SK-N-SH (cell line): ENCODE measurements at regions not wholly inside any gene's neighbourhood (a gene's known extent, or its start where the extent isn't known, plus 50 kb on each side); places are given as distances from the start of the nearest gene placed in this dataset.

ENCODE experiments used
- CTCF ChIA-PET: fragments of 300-600, 350-600 bp; formaldehyde crosslinking; extraction: SDS; loops from one replicate; lab custom pipeline; 2021; lab: Yijun Ruan, JAX
- POLR2A ChIA-PET: fragments of 350-600 bp; sonication (Branson Sonifier 250); formaldehyde crosslinking; extraction: SDS; loops from one replicate; lab custom pipeline; 2020; ENCODE audit warnings: antibody characterized with exemption, inconsistent platforms; lab: Yijun Ruan, JAX
- DNase-seq: peaks from one replicate; pipeline ENCODE4 v3.0.0; 2012
- H2AFZ ChIP-seq: fragments of 200-600 bp; sonication (generic); 2 replicates; pipeline ENCODE4 v1.8.1; 2016; ENCODE audit warnings: antibody characterized with exemption, mild to moderate bottlenecking, low read depth
- H3F3A ChIP-seq: fragments of 200-600 bp; sonication (generic); replicated peaks from 2 replicates; pipeline ENCODE3; 2016; ENCODE audit warnings: antibody characterized with exemption, mild to moderate bottlenecking; ENCODE audit not compliant: insufficient read depth
- H3K27ac ChIP-seq, 2 experiments: fragments of 200-500 bp in 1 of 2; fragments of 200-600 bp in 1 of 2; sonication (Bioruptor generic) in 1 of 2; sonication (generic), shearing (Covaris generic) in 1 of 2; 2 replicates each; pipeline versions ENCODE4 v1.5.1 to v1.6.1; 2014 to 2016; ENCODE audit warnings: low read depth in 2 of 2, inconsistent platforms in 1 of 2, low read length in 1 of 2, mild to moderate bottlenecking in 1 of 2, mixed read lengths in 1 of 2
- H3K27me3 ChIP-seq: fragments of 200-600 bp; sonication (generic), shearing (Covaris generic); 2 replicates; pipeline ENCODE4 v1.6.1; 2016; ENCODE audit warnings: mixed run types; ENCODE audit not compliant: insufficient read depth
- H3K36me3 ChIP-seq, 2 experiments: fragments of 200-500 bp in 1 of 2; fragments of 200-600 bp in 1 of 2; sonication (Bioruptor generic) in 1 of 2; sonication (generic) in 1 of 2; replicated peaks in 1 of 2; 2 replicates each; pipeline versions ENCODE3 to v1.5.1; 2014 to 2016; ENCODE audit warnings: low read length in 1 of 2, mild to moderate bottlenecking in 1 of 2; ENCODE audit not compliant: insufficient read depth in 2 of 2, control insufficient read depth in 1 of 2
- H3K4me1 ChIP-seq, 2 experiments: fragments of 200-500 bp in 1 of 2; fragments of 200-600 bp in 1 of 2; sonication (Bioruptor generic) in 1 of 2; sonication (generic), shearing (Covaris generic) in 1 of 2; 2 replicates each; pipeline versions ENCODE4 v1.5.1 to v1.6.1; 2014 to 2016; ENCODE audit warnings: low read depth in 1 of 2, low read length in 1 of 2, mixed run types in 1 of 2; ENCODE audit not compliant: insufficient read depth in 2 of 2, control insufficient read depth in 1 of 2
- H3K4me2 ChIP-seq: fragments of 200-600 bp; sonication (generic), shearing (Covaris generic); 2 replicates; pipeline ENCODE4 v1.6.1; 2017; ENCODE audit warnings: mixed run types
- H3K4me3 ChIP-seq, 2 experiments: fragments of 200-500 bp in 1 of 2; fragments of 200-600 bp in 1 of 2; sonication (Bioruptor generic) in 1 of 2; sonication (generic), shearing (Covaris generic) in 1 of 2; 2 replicates each; pipeline versions ENCODE4 v1.5.1 to v1.8.1; 2014 to 2016; ENCODE audit warnings: low read depth in 2 of 2, inconsistent platforms in 1 of 2, low read length in 1 of 2, mild to moderate bottlenecking in 1 of 2, mixed read lengths in 1 of 2, moderate library complexity in 1 of 2
- H3K79me2 ChIP-seq: fragments of 200-600 bp; sonication (generic); 2 replicates; pipeline ENCODE4 v1.8.1; 2017; ENCODE audit warnings: mild to moderate bottlenecking; ENCODE audit not compliant: insufficient read depth
- H3K9ac ChIP-seq: fragments of 200-600 bp; sonication (generic); 2 replicates; pipeline ENCODE4 v1.6.1; 2017; ENCODE audit warnings: mixed run types
- H3K9me2 ChIP-seq: fragments of 200-600 bp; sonication (generic); 2 replicates; pipeline ENCODE4 v1.6.1; 2017; ENCODE audit warnings: mixed run types
- H3K9me3 ChIP-seq: fragments of 200-600 bp; sonication (generic); 2 replicates; pipeline ENCODE4 v1.6.1; 2017; ENCODE audit warnings: mixed run types, mild to moderate bottlenecking, moderate library complexity
- H4K20me1 ChIP-seq: fragments of 200-600 bp; sonication (generic); 2 replicates; pipeline ENCODE4 v1.6.1; 2017; ENCODE audit warnings: mild to moderate bottlenecking, mixed run types; ENCODE audit not compliant: insufficient read depth
- CHD2 ChIP-seq: fragments of 150-350 bp; IDR thresholded peaks from 2 replicates; pipeline ENCODE4 v1.6.1; 2018; ENCODE audit warnings: low read length; ENCODE audit not compliant: partially characterized antibody
- CTCF ChIP-seq: fragments of 200-600 bp; sonication (generic); IDR thresholded peaks from 2 replicates; pipeline ENCODE4 v1.6.1; 2017; ENCODE audit warnings: antibody characterized with exemption, mild to moderate bottlenecking, moderate library complexity
- ELF1 ChIP-seq: IDR thresholded peaks from 2 replicates; pipeline ENCODE4 v1.4.0; 2012
- EZH2phosphoT487 ChIP-seq: fragments of 200-600 bp; sonication (generic); IDR thresholded peaks from 2 replicates; pipeline ENCODE4 v1.6.1; 2017; ENCODE audit warnings: low read depth, mixed run types, mild to moderate bottlenecking, antibody characterized with exemption, moderate library complexity, borderline replicate concordance
- FOSL2 ChIP-seq: IDR thresholded peaks from 2 replicates; pipeline ENCODE4 v1.4.0; 2012; ENCODE audit warnings: low read depth, mild to moderate bottlenecking, moderate library complexity, borderline replicate concordance
- GABPA ChIP-seq: IDR thresholded peaks from 2 replicates; pipeline ENCODE4 v1.4.0; 2012; ENCODE audit warnings: low read depth, mild to moderate bottlenecking
- IRF3 ChIP-seq: fragments of 150-350 bp; IDR thresholded peaks from 2 replicates; pipeline ENCODE4 v1.6.1; 2016; ENCODE audit warnings: mild to moderate bottlenecking, low read depth, low read length
- JUND ChIP-seq: IDR thresholded peaks from 2 replicates; pipeline ENCODE4 v1.4.0; 2012
- MXI1 ChIP-seq: IDR thresholded peaks from 2 replicates; pipeline ENCODE4 v1.6.1; 2012; ENCODE audit warnings: mild to moderate bottlenecking, low read depth, low read length, improper control_type of control experiment
- NFIC ChIP-seq: IDR thresholded peaks from 2 replicates; pipeline ENCODE4 v1.4.0; 2012; ENCODE audit warnings: borderline replicate concordance
- NRF1 ChIP-seq: IDR thresholded peaks from 2 replicates; pipeline ENCODE4 v1.6.1; 2012; ENCODE audit warnings: low read depth, mild to moderate bottlenecking, low read length
- POLR2AphosphoS5 ChIP-seq: IDR thresholded peaks from 2 replicates; pipeline ENCODE4 v1.6.1; 2012; ENCODE audit warnings: low read depth, low read length
- RAD21 ChIP-seq: IDR thresholded peaks from 2 replicates; pipeline ENCODE4 v1.6.1; 2012; ENCODE audit warnings: mild to moderate bottlenecking, low read length
- RCOR1 ChIP-seq: fragments of 150-350 bp; IDR thresholded peaks from 2 replicates; pipeline ENCODE4 v1.6.1; 2017; ENCODE audit warnings: antibody characterized with exemption, low read length
- RFX5 ChIP-seq: IDR thresholded peaks from 2 replicates; pipeline ENCODE4 v1.6.1; 2012; ENCODE audit warnings: mild to moderate bottlenecking, improper control_type of control experiment, low read length
- SIN3A ChIP-seq: IDR thresholded peaks from 2 replicates; pipeline ENCODE4 v1.6.1; 2012; ENCODE audit warnings: low read depth, mild to moderate bottlenecking, low read length, moderate library complexity, borderline replicate concordance
- SMC3 ChIP-seq: IDR thresholded peaks from 2 replicates; pipeline ENCODE4 v1.6.1; 2012; ENCODE audit warnings: low read depth, low read length, improper control_type of control experiment
- TCF12 ChIP-seq: IDR thresholded peaks from 2 replicates; pipeline ENCODE4 v1.4.0; 2012
- YY1 ChIP-seq: IDR thresholded peaks from 2 replicates; pipeline ENCODE4 v1.4.0; 2012; ENCODE audit warnings: low read depth, mild to moderate bottlenecking
- ZBTB33 ChIP-seq: IDR thresholded peaks from 2 replicates; pipeline ENCODE4 v1.4.0; 2012; ENCODE audit warnings: low read depth, borderline replicate concordance
- WGBS: methylation state at CpG from one replicate; pipeline ENCODE4 v1.1.6; 2017; ENCODE audit warnings: low lambda C conversion rate; 5-methylcytosine and 5-hydroxymethylcytosine counted together
- TF ChIP-seq, protein P1 (sequence below): IDR thresholded peaks from 2 replicates; pipeline ENCODE4 v1.4.0; 2012; ENCODE audit warnings: low read depth
- TF ChIP-seq, protein P2 (sequence below): IDR thresholded peaks from 2 replicates; pipeline ENCODE4; 2012

DNA sequence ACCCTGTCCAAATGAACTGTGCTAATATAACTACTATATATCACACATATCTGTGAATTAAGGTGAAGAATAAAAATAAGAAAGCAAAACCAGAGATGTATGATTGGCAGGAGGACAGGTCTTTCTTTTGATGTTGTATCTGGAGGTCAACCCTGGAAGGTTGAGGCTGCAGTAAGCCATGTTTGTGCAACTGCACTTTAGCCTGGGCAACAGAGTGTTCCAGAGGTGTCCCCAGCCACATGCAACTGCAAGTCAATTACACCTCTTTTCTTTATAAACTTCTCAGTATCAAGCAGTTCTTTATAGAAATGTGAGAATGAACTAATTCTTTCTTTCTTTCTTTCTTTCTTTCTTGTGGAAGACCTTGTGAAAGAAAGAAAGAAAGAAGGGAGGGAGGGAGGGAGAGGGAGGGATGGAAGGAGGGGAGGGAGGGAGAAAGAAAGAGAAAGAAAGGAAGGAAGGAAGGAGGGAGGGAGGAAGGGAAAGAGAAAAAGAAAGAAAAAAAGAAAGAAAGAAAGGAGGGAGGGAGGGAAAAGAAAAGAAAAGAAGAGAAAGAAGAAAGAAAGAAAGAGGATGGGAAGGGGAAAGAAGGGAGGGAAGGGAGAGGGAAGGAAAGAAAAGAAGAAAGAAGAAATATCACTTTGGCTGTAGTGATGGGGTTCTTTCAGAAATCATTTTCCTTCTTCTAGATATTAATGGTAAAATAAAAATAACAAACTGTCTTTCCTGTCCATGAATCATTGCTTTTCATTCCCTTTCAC is 54.0 kb upstream of the S1PR1 start:
- no peak overlapping the region for H3K9ac ChIP-seq
- CTCF ChIA-PET = no interaction called here
- no peak for DNase-seq
- no peaks in the 10 kb centered on the region for H3K27me3 ChIP-seq
- peak overlapping the region; percentile 60; the same call in 1 of the 2 replicates for H2AFZ ChIP-seq
- TF ChIP-seq, protein P1, sequence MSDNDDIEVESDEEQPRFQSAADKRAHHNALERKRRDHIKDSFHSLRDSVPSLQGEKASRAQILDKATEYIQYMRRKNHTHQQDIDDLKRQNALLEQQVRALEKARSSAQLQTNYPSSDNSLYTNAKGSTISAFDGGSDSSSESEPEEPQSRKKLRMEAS = no peak
- TF ChIP-seq NFIC (no peak), RCOR1 (no peak), MXI1 (no peak), YY1 (no peak), TCF12 (no peak), NRF1 (no peak), ELF1 (no peak), SIN3A (no peak), EZH2phosphoT487 (no peak), GABPA (no peak), IRF3 (no peak), JUND (no peak), CHD2 (no peak)
- no peak overlapping the region for H3K4me2 ChIP-seq
- POLR2A ChIA-PET = no interaction called here
- no peaks in the 10 kb centered on the region for H3K9me3 ChIP-seq
- H3K4me3 ChIP-seq = no peak overlapping the region
- H3K27ac ChIP-seq = no peak overlapping the region
- H3K9me2 ChIP-seq = no peaks in the 10 kb centered on the region
- peaks cover 0 to 7% of the 10 kb centered on the region in 2 experiments; a peak in 1 of 4 replicates for H3K4me1 ChIP-seq
- H3K36me3 ChIP-seq = no peaks in the 10 kb centered on the region
- peaks cover 4% of the 10 kb centered on the region for H3F3A ChIP-seq
- no peaks in the 10 kb centered on the region for H4K20me1 ChIP-seq
- H3K79me2 ChIP-seq = no peaks in the 10 kb centered on the region

DNA sequence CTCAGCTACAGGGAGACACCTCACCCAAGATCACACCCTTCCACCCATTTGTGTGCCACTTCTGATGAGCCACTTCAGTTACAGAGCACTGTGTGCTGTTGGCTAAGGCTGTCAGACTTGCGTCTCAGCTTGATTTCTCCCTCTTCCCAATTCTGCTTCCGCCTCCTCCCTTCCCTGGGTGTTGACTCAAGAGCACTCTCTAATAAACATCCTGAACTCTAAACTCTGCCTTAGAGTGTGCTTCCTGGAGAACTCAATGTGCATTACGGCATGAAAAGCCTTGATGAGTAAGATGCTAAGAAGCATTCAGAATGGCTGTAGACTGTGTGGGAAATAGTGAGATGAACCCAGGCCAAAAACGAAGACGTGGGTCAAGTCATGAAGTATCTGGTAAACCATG is 54.9 kb upstream of the S1PR1 start:
- Histone ChIP-seq H3F3A (peaks cover 4% of the 10 kb centered on the region), H3K36me3 (no peaks in the 10 kb centered on the region), H3K79me2 (no peaks in the 10 kb centered on the region), H3K27ac (no peak overlapping the region), H4K20me1 (no peaks in the 10 kb centered on the region), H3K9me3 (no peaks in the 10 kb centered on the region), H3K4me2 (no peak overlapping the region), H3K9ac (no peak overlapping the region), H3K4me3 (no peak overlapping the region), H3K4me1 (peaks cover 0 to 7% of the 10 kb centered on the region in 2 experiments; a peak in 1 of 4 replicates), H3K9me2 (no peaks in the 10 kb centered on the region), H3K27me3 (no peaks in the 10 kb centered on the region), H2AFZ (no peak overlapping the region)
- no peak for DNase-seq
- ChIA-PET POLR2A (no interaction called here), CTCF (no interaction called here)
- 84% methylated on average over 5 of the region's 5 CpGs for WGBS
- TF ChIP-seq POLR2AphosphoS5 (no peak), CTCF (no peak), SMC3 (no peak), IRF3 (no peak), ZBTB33 (no peak), FOSL2 (no peak), SIN3A (no peak), RFX5 (no peak), NFIC (no peak), RAD21 (no peak)
- TF ChIP-seq, protein P2, sequence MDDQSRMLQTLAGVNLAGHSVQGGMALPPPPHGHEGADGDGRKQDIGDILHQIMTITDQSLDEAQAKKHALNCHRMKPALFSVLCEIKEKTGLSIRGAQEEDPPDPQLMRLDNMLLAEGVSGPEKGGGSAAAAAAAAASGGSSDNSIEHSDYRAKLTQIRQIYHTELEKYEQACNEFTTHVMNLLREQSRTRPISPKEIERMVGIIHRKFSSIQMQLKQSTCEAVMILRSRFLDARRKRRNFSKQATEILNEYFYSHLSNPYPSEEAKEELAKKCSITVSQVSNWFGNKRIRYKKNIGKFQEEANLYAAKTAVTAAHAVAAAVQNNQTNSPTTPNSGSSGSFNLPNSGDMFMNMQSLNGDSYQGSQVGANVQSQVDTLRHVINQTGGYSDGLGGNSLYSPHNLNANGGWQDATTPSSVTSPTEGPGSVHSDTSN = no peak
